Uterus (tissue), 3 donors: ENCODE measurements at regions not wholly inside any gene's neighbourhood (a gene's known extent, or its start where the extent isn't known, plus 50 kb on each side); places are given as distances from the start of the nearest gene placed in this dataset.

Experiments used
- DNase-seq, 2 donors: peaks; one replicate each; pipeline ENCODE4 v3.0.0-alpha.2; 2019 to 2020
- H3K27ac ChIP-seq, 2 donors: fragments of 200-600 bp; sonication (generic); 1 replicate in 1 of 2; 2 replicates in 1 of 2; pipeline ENCODE4 v1.5.1; 2016 to 2018
- H3K27me3 ChIP-seq, 2 donors: fragments of 200-600 bp; sonication (generic); one replicate each; pipeline ENCODE4 v1.5.1; 2018 to 2019; ENCODE audit warnings: control low read depth in 1 of 2
- H3K36me3 ChIP-seq, 2 donors: fragments of 200-600 bp; sonication (generic); one replicate each; pipeline ENCODE4 v1.5.1; 2019; ENCODE audit warnings: control low read depth in 1 of 2
- H3K4me1 ChIP-seq, 2 donors: fragments of 200-600 bp; sonication (generic); one replicate each; pipeline ENCODE4 v1.5.1; 2018 to 2019; ENCODE audit warnings: control low read depth in 1 of 2
- H3K4me3 ChIP-seq, 2 donors: fragments of 200-600 bp; sonication (generic); 1 replicate in 1 of 2; 2 replicates in 1 of 2; pipeline ENCODE4 v1.5.1; 2018 to 2019; ENCODE audit warnings: mild to moderate bottlenecking in 1 of 2
- H3K9me3 ChIP-seq, 2 donors: fragments of 200-600 bp; sonication (generic); one replicate each; pipeline ENCODE4 v1.5.1; 2019; ENCODE audit warnings: control low read depth in 1 of 2
- CTCF ChIP-seq, 4 experiments: fragments of 200-600 bp in 2 of 4; fragments of 450-650 bp in 2 of 4; sonication (generic) in 2 of 4; IDR thresholded peaks; one replicate each; pipeline ENCODE4 v1.5.1; 2016 to 2019; ENCODE audit warnings: antibody characterized with exemption in 4 of 4, mild to moderate bottlenecking in 2 of 4, moderate library complexity in 1 of 4
- POLR2A ChIP-seq, 2 donors: fragments of 450-650 bp; IDR thresholded peaks; one replicate each; pipeline ENCODE4 v1.6.1; 2016; ENCODE audit warnings: antibody characterized with exemption in 2 of 2, mild to moderate bottlenecking in 1 of 2, moderate library complexity in 1 of 2
- intact Hi-C: fragments of 100-400 bp; cut with DNase I; formaldehyde crosslinking; loops from one replicate; pipeline ENCODE4 v1.15.1; 2023; ENCODE audit warnings: low total_unique reads
- donor health status: DM: yes; HTN: yes; CAD: no.

- intact Hi-C loops = no loop called here
- no peak for DNase-seq
- TF ChIP-seq POLR2A (IDR thresholded peaks at IDR 0.05) (no peak), CTCF (IDR thresholded peaks at IDR 0.05) (no peak)
Measured at GRCh38 chr15:69600556-69601085, 148.0 kb downstream of the RPLP1 start.

GRCh38 chr15:69601711-69602504, 149.3 kb downstream of the RPLP1 start:
- Histone ChIP-seq H3K4me1 (no peaks in the 10 kb centered on the region), H3K27ac (no peak overlapping the region), H3K4me3 (no peak overlapping the region), H3K27me3 (no peaks in the 10 kb centered on the region), H3K9me3 (no peaks in the 10 kb centered on the region), H3K36me3 (no peaks in the 10 kb centered on the region)
- TF ChIP-seq CTCF (IDR thresholded peaks at IDR 0.05) (no peak), POLR2A (IDR thresholded peaks at IDR 0.05) (no peak)
- intact Hi-C loops = no loop called here
- DNase-seq = no peak

More at GRCh38 chr15:69600556-69601085, 148.0 kb downstream of the RPLP1 start:
- Histone ChIP-seq H3K36me3 (no peaks in the 10 kb centered on the region), H3K27ac (no peak overlapping the region), H3K27me3 (no peaks in the 10 kb centered on the region), H3K4me3 (no peak overlapping the region), H3K9me3 (no peaks in the 10 kb centered on the region), H3K4me1 (no peaks in the 10 kb centered on the region)

GRCh38 chr15:69602921-69603320, 150.3 kb downstream of the RPLP1 start:
- TF ChIP-seq POLR2A (IDR thresholded peaks at IDR 0.05) (no peak), CTCF (IDR thresholded peaks at IDR 0.05) (no peak)
- Histone ChIP-seq H3K36me3 (no peaks in the 10 kb centered on the region), H3K9me3 (no peaks in the 10 kb centered on the region), H3K4me3 (no peak overlapping the region), H3K27me3 (no peaks in the 10 kb centered on the region), H3K27ac (no peak overlapping the region), H3K4me1 (no peaks in the 10 kb centered on the region)
- DNase-seq = no peak
- intact Hi-C loops = no loop called here

- Histone ChIP-seq H3K27ac (no peak overlapping the region), H3K9me3 (no peaks in the 10 kb centered on the region), H3K4me3 (no peak overlapping the region), H3K36me3 (no peaks in the 10 kb centered on the region), H3K27me3 (no peaks in the 10 kb centered on the region), H3K4me1 (no peaks in the 10 kb centered on the region)
- DNase-seq = no peak
- no peak for TF ChIP-seq CTCF (IDR thresholded peaks at IDR 0.05)
- TF ChIP-seq POLR2A (IDR thresholded peaks at IDR 0.05) = no peak
- intact Hi-C loops = no loop called here
Measured at GRCh38 chr15:69603369-69604071, 150.9 kb downstream of the RPLP1 start.

- Histone ChIP-seq H3K9me3 (no peaks in the 10 kb centered on the region), H3K36me3 (no peaks in the 10 kb centered on the region), H3K4me1 (no peaks in the 10 kb centered on the region), H3K4me3 (no peak overlapping the region), H3K27ac (no peak overlapping the region), H3K27me3 (no peaks in the 10 kb centered on the region)
- intact Hi-C loops = no loop called here
- DNase-seq = no peak
- TF ChIP-seq CTCF (IDR thresholded peaks at IDR 0.05) (no peak), POLR2A (IDR thresholded peaks at IDR 0.05) (no peak)
Measured at GRCh38 chr15:69604072-69604411, 151.4 kb downstream of the RPLP1 start.
